ENCODE measurements at regions not wholly inside any gene's neighbourhood (a gene's known extent, or its start where the extent isn't known, plus 50 kb on each side); places are given as distances from the start of the nearest gene placed in this dataset.

- DNase-seq (ENCODE audit: low spot score): no peak
- no peak overlapping the region for H2BK15ac ChIP-seq (ENCODE audit: low read length)
- no CpG with 5 or more reads among the region's 4 CpGs for whole genome bisulfite sequencing, 2 donors (ENCODE audit: extremely low coverage in 2 of 2, insufficient read length in 2 of 2, insufficient replicate concordance in 1 of 2)
- no peaks in the 10 kb centered on the region for H3K36me3 ChIP-seq (replicated peaks in 1 of 2; ENCODE audit: control insufficient read depth in 2 of 2, insufficient read depth in 2 of 2, low read length in 2 of 2)
- no peak overlapping the region for H4K91ac ChIP-seq (ENCODE audit: low read depth, low read length, poor library complexity)
- no peak overlapping the region for H3K9ac ChIP-seq (ENCODE audit: low read depth, low read length, poor library complexity)
- no peak overlapping the region for H3K14ac ChIP-seq (ENCODE audit: low read length)
- no peaks in the 10 kb centered on the region for H3K4me1 ChIP-seq (ENCODE audit: control insufficient read depth in 2 of 2, insufficient read depth in 1 of 2, low read depth in 1 of 2, low read length in 2 of 2)
- no peak overlapping the region for H2BK12ac ChIP-seq (ENCODE audit: low read length)
- H3K4me2 ChIP-seq (ENCODE audit: insufficient read depth, low read length, poor library complexity, severe bottlenecking): no peak overlapping the region
- H3K4me3 ChIP-seq (ENCODE audit: low read length in 2 of 2): no peak overlapping the region
- H3K27me3 ChIP-seq (ENCODE audit: control insufficient read depth in 3 of 3, insufficient read depth in 3 of 3, low read depth in 1 of 3, low read length in 3 of 3): no peaks in the 10 kb centered on the region
- no peak overlapping the region for H3K18ac ChIP-seq (ENCODE audit: low read length)
- no peak overlapping the region for H3K27ac ChIP-seq (replicated peaks; ENCODE audit: low read length)
- H3K79me1 ChIP-seq (ENCODE audit: low read depth, low read length): no peaks in the 10 kb centered on the region
- no peak overlapping the region for H3K4ac ChIP-seq (ENCODE audit: low read length)
- H2AK5ac ChIP-seq (ENCODE audit: low read depth, low read length): no peak overlapping the region
- no peak overlapping the region for H2AFZ ChIP-seq (ENCODE audit: low read length)
- H2BK120ac ChIP-seq (ENCODE audit: low read depth, low read length): no peak overlapping the region
- no peak overlapping the region for H4K8ac ChIP-seq (ENCODE audit: low read depth, low read length)
- H2BK5ac ChIP-seq (ENCODE audit: low read length): no peak overlapping the region
- H3K9me3 ChIP-seq (replicated peaks in 1 of 2; ENCODE audit: control insufficient read depth in 2 of 2, insufficient read depth in 1 of 2, low read depth in 1 of 2, low read length in 2 of 2): no peaks in the 10 kb centered on the region
- H3K23ac ChIP-seq (ENCODE audit: low read depth, low read length, poor library complexity): no peak overlapping the region
Observed at GRCh38 chr13:109592770-109593169, 193.6 kb downstream of the IRS2 start.

- Histone ChIP-seq H3K4me3 (ENCODE audit: low read length in 2 of 2) (no peak overlapping the region), H3K4ac (ENCODE audit: low read length) (no peak overlapping the region), H3K23ac (ENCODE audit: low read depth, low read length, poor library complexity) (no peak overlapping the region), H2BK120ac (ENCODE audit: low read depth, low read length) (no peak overlapping the region), H4K8ac (ENCODE audit: low read depth, low read length) (no peak overlapping the region), H3K4me2 (ENCODE audit: insufficient read depth, low read length, poor library complexity, severe bottlenecking) (no peak overlapping the region), H4K91ac (ENCODE audit: low read depth, low read length, poor library complexity) (no peak overlapping the region), H3K79me1 (ENCODE audit: low read depth, low read length) (no peaks in the 10 kb centered on the region), H2AFZ (ENCODE audit: low read length) (no peak overlapping the region), H2BK5ac (ENCODE audit: low read length) (no peak overlapping the region), H3K27ac (replicated peaks; ENCODE audit: low read length) (no peak overlapping the region), H3K9ac (ENCODE audit: low read depth, low read length, poor library complexity) (no peak overlapping the region), H2AK5ac (ENCODE audit: low read depth, low read length) (no peak overlapping the region), H3K27me3 (ENCODE audit: control insufficient read depth in 3 of 3, insufficient read depth in 3 of 3, low read depth in 1 of 3, low read length in 3 of 3) (no peaks in the 10 kb centered on the region), H3K14ac (ENCODE audit: low read length) (no peak overlapping the region), H3K18ac (ENCODE audit: low read length) (no peak overlapping the region), H3K9me3 (replicated peaks in 1 of 2; ENCODE audit: control insufficient read depth in 2 of 2, insufficient read depth in 1 of 2, low read depth in 1 of 2, low read length in 2 of 2) (no peaks in the 10 kb centered on the region), H3K36me3 (replicated peaks in 1 of 2; ENCODE audit: control insufficient read depth in 2 of 2, insufficient read depth in 2 of 2, low read length in 2 of 2) (no peaks in the 10 kb centered on the region), H2BK12ac (ENCODE audit: low read length) (no peak overlapping the region), H2BK15ac (ENCODE audit: low read length) (no peak overlapping the region), H3K4me1 (ENCODE audit: control insufficient read depth in 2 of 2, insufficient read depth in 1 of 2, low read depth in 1 of 2, low read length in 2 of 2) (peaks cover 0 to 6% of the 10 kb centered on the region in 2 donors)
- DNase-seq (ENCODE audit: low spot score): no peak
Observed at GRCh38 chr13:109587689-109588088, 198.7 kb downstream of the IRS2 start.

- no peak overlapping the region for H4K91ac ChIP-seq (ENCODE audit: low read depth, low read length, poor library complexity)
- no peak overlapping the region for H3K14ac ChIP-seq (ENCODE audit: low read length)
- H4K8ac ChIP-seq (ENCODE audit: low read depth, low read length): no peak overlapping the region
- no peaks in the 10 kb centered on the region for H3K79me1 ChIP-seq (ENCODE audit: low read depth, low read length)
- no peak overlapping the region for H3K4ac ChIP-seq (ENCODE audit: low read length)
- no CpG with 5 or more reads among the region's 9 CpGs for WGBS, 2 donors (ENCODE audit: extremely low coverage in 2 of 2, insufficient read length in 2 of 2, insufficient replicate concordance in 1 of 2)
- peak overlapping the region; percentile 10 for H3K9ac ChIP-seq (ENCODE audit: low read depth, low read length, poor library complexity)
- no peak overlapping the region for H3K27ac ChIP-seq (replicated peaks; ENCODE audit: low read length)
- no peak overlapping the region for H2AFZ ChIP-seq (ENCODE audit: low read length)
- H3K9me3 ChIP-seq (replicated peaks in 1 of 2; ENCODE audit: control insufficient read depth in 2 of 2, insufficient read depth in 1 of 2, low read depth in 1 of 2, low read length in 2 of 2): no peaks in the 10 kb centered on the region
- no peak overlapping the region for H3K4me3 ChIP-seq (ENCODE audit: low read length in 2 of 2)
- H2BK15ac ChIP-seq (ENCODE audit: low read length): no peak overlapping the region
- peak overlapping the region; percentile 2 for H3K18ac ChIP-seq (ENCODE audit: low read length)
- no peak overlapping the region for H3K4me2 ChIP-seq (ENCODE audit: insufficient read depth, low read length, poor library complexity, severe bottlenecking)
- no peak overlapping the region for H2BK12ac ChIP-seq (ENCODE audit: low read length)
- H3K23ac ChIP-seq (ENCODE audit: low read depth, low read length, poor library complexity): no peak overlapping the region
- no peaks in the 10 kb centered on the region for H3K36me3 ChIP-seq (replicated peaks in 1 of 2; ENCODE audit: control insufficient read depth in 2 of 2, insufficient read depth in 2 of 2, low read length in 2 of 2)
- H2BK5ac ChIP-seq (ENCODE audit: low read length): no peak overlapping the region
- DNase-seq (ENCODE audit: low spot score): no peak
- no peaks in the 10 kb centered on the region for H3K27me3 ChIP-seq (ENCODE audit: control insufficient read depth in 3 of 3, insufficient read depth in 3 of 3, low read depth in 1 of 3, low read length in 3 of 3)
- H2BK120ac ChIP-seq (ENCODE audit: low read depth, low read length): no peak overlapping the region
- H3K4me1 ChIP-seq (ENCODE audit: control insufficient read depth in 2 of 2, insufficient read depth in 1 of 2, low read depth in 1 of 2, low read length in 2 of 2): peaks cover 0 to 6% of the 10 kb centered on the region in 2 donors
- H2AK5ac ChIP-seq (ENCODE audit: low read depth, low read length): no peak overlapping the region
Observed at GRCh38 chr13:109586509-109587346, 199.7 kb downstream of the IRS2 start.

DNA sequence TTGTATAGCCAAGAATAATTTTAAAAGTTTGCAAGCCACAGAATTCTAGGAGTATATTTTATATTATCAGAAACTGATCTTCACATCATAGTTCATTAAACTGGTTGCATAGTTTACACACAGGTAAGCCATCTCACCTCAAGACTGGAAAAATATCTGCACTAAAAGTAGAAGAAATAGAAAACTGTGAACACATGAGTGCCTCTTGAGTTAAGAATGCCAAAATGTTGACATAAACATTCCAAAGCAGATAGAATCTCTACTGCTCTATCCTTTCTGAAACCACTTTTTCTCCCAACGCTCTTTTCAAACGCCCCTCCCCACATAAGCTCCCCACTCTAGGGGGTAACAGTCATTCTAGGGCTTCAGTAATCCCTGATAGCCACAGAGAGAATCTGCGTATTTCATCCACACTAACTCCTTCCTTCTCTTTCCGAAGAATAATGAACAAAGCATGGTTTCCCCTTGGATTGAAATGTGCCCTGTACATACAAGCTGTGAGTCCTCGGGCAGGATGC lies 201.5 kb downstream of the IRS2 start:
- no peak overlapping the region for H3K27ac ChIP-seq (replicated peaks; ENCODE audit: low read length)
- no peaks in the 10 kb centered on the region for H3K27me3 ChIP-seq (ENCODE audit: control insufficient read depth in 3 of 3, insufficient read depth in 3 of 3, low read depth in 1 of 3, low read length in 3 of 3)
- H2BK12ac ChIP-seq (ENCODE audit: low read length): no peak overlapping the region
- no peak overlapping the region for H3K23ac ChIP-seq (ENCODE audit: low read depth, low read length, poor library complexity)
- no peaks in the 10 kb centered on the region for H3K9me3 ChIP-seq (replicated peaks in 1 of 2; ENCODE audit: control insufficient read depth in 2 of 2, insufficient read depth in 1 of 2, low read depth in 1 of 2, low read length in 2 of 2)
- no peak for DNase-seq (ENCODE audit: low spot score)
- no peak overlapping the region for H3K4me3 ChIP-seq (ENCODE audit: low read length in 2 of 2)
- H3K14ac ChIP-seq (ENCODE audit: low read length): no peak overlapping the region
- no peak overlapping the region for H3K4ac ChIP-seq (ENCODE audit: low read length)
- H2BK120ac ChIP-seq (ENCODE audit: low read depth, low read length): no peak overlapping the region
- H3K18ac ChIP-seq (ENCODE audit: low read length): no peak overlapping the region
- no peaks in the 10 kb centered on the region for H3K79me1 ChIP-seq (ENCODE audit: low read depth, low read length)
- WGBS, 2 donors (ENCODE audit: extremely low coverage in 2 of 2, insufficient read length in 2 of 2, insufficient replicate concordance in 1 of 2): 100% methylated on average over 2 of the region's 5 CpGs; no CpG with 5 or more reads in 1 of the 2 donors
- H3K9ac ChIP-seq (ENCODE audit: low read depth, low read length, poor library complexity): no peak overlapping the region
- peaks cover 0 to 6% of the 10 kb centered on the region in 2 donors for H3K4me1 ChIP-seq (ENCODE audit: control insufficient read depth in 2 of 2, insufficient read depth in 1 of 2, low read depth in 1 of 2, low read length in 2 of 2)
- no peak overlapping the region for H3K4me2 ChIP-seq (ENCODE audit: insufficient read depth, low read length, poor library complexity, severe bottlenecking)
- H2BK5ac ChIP-seq (ENCODE audit: low read length): no peak overlapping the region
- H3K36me3 ChIP-seq (replicated peaks in 1 of 2; ENCODE audit: control insufficient read depth in 2 of 2, insufficient read depth in 2 of 2, low read length in 2 of 2): no peaks in the 10 kb centered on the region
- no peak overlapping the region for H2BK15ac ChIP-seq (ENCODE audit: low read length)
- no peak overlapping the region for H4K91ac ChIP-seq (ENCODE audit: low read depth, low read length, poor library complexity)
- H2AFZ ChIP-seq (ENCODE audit: low read length): no peak overlapping the region
- no peak overlapping the region for H2AK5ac ChIP-seq (ENCODE audit: low read depth, low read length)
- no peak overlapping the region for H4K8ac ChIP-seq (ENCODE audit: low read depth, low read length)

All from neuronal stem cell (in vitro differentiated cells).